ENCODE measurements at regions not wholly inside any gene's neighbourhood (a gene's known extent, or its start where the extent isn't known, plus 50 kb on each side); places are given as distances from the start of the nearest gene placed in this dataset.

DNA sequence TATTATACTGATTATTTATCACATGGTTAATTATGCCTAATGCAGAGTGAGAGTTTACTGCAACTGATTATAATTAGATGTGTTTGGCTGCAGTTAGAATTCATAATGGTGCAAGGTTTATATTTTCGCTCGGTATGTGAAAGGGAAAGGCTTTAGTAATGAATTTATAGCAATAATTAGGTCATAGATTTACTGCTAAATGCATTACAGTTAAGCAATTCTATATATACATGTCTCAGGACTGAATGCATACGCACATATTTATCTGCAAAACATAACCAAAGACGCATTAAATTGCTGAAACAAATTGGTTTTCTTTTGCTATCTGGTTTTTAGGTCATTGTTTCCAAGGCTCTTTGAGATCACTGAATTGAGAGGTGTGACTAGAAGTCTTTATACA, 428.1 kb upstream of the PDE3A start:
- Histone ChIP-seq H3K27ac (no peak overlapping the region), H3K36me3 (no peaks in the 10 kb centered on the region), H3K4me1 (no peaks in the 10 kb centered on the region), H3K9me3 (no peaks in the 10 kb centered on the region), H3K27me3 (no peaks in the 10 kb centered on the region), H3K4me3 (no peak overlapping the region)
- TF ChIP-seq, protein P1, sequence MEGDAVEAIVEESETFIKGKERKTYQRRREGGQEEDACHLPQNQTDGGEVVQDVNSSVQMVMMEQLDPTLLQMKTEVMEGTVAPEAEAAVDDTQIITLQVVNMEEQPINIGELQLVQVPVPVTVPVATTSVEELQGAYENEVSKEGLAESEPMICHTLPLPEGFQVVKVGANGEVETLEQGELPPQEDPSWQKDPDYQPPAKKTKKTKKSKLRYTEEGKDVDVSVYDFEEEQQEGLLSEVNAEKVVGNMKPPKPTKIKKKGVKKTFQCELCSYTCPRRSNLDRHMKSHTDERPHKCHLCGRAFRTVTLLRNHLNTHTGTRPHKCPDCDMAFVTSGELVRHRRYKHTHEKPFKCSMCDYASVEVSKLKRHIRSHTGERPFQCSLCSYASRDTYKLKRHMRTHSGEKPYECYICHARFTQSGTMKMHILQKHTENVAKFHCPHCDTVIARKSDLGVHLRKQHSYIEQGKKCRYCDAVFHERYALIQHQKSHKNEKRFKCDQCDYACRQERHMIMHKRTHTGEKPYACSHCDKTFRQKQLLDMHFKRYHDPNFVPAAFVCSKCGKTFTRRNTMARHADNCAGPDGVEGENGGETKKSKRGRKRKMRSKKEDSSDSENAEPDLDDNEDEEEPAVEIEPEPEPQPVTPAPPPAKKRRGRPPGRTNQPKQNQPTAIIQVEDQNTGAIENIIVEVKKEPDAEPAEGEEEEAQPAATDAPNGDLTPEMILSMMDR (IDR thresholded peaks at IDR 0.05): no peak
- TF ChIP-seq POLR2AphosphoS5 (IDR thresholded peaks at IDR 0.05; ENCODE audit: insufficient read depth in 1 of 2, low read depth in 1 of 2): no peak
- no peak for TF ChIP-seq POLR2A (IDR thresholded peaks at IDR 0.05)
- intact Hi-C loops (cut with DNase I): no loop called here
- no peak for DNase-seq (ENCODE audit: extremely low spot score in 2 of 2)

DNA sequence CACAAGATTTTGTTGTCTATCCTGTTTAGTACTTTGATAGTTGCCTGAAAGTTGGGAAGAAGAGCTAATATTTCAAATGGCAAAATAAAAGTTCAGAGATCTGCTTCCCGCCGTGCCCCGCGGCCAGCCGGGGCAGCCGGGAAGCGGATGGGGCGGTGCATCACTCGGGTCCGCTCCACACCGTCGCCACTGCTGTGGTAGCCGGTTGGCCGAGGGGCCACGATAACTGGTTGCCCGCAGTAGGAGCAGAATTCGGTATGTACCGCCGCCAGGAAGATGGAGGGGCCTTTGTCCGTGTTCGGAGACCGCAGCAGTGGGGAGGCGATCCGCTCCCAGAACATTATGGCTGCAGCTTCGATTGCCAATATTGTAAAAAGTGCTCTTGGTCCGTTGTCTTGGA, 427.2 kb upstream of the PDE3A start:
- Histone ChIP-seq H3K9me3 (no peaks in the 10 kb centered on the region), H3K4me1 (no peaks in the 10 kb centered on the region), H3K27ac (no peak overlapping the region), H3K27me3 (no peaks in the 10 kb centered on the region), H3K36me3 (no peaks in the 10 kb centered on the region), H3K4me3 (no peak overlapping the region)
- TF ChIP-seq POLR2AphosphoS5 (IDR thresholded peaks at IDR 0.05; ENCODE audit: insufficient read depth in 1 of 2, low read depth in 1 of 2) (no peak), POLR2A (IDR thresholded peaks at IDR 0.05) (no peak)
- TF ChIP-seq, protein P1 (IDR thresholded peaks at IDR 0.05): no peak
- intact Hi-C loops (cut with DNase I): no loop called here
- no peak for DNase-seq (ENCODE audit: extremely low spot score in 2 of 2)

DNA sequence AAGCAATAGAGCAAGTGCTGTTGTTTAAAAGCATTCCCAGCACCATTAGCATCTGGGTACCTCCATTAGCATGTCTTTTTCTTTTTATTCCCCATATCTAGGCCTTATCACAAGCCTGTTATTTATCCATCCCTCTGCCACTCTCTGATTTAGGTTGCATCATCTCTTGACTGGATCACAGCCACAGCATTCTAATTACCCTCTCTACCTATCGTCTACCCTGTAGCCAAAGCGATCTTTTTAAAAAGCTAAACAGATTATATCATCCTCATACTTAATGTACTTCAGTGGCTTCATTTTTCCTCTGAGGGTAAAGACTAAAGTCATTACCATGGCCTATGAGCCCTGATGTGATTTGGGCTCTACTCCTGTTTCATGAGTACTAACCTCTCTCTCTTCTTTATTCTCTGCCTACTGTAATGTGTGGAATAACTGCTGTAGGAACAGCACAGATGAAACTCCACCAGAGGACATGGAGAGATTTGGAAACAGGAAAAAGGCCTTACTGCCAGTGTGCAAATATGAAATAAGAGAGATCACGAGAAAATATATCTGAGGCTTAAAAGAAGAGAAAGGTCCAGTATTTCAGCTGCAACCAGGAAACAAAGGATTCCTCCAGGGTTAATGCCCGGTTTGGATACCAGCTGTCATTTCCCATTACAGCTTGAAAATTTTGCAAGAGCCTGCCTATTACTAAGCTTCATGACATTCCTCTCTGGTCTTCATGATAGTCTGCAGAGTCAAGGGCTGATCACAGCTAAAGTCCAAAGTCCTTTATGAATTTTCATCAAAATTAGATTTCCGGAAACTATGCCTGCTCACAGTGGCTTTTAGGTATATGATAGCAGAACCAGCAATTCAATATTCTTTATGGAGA, 422.5 kb upstream of the PDE3A start:
- H3K4me3 ChIP-seq: no peak overlapping the region
- DNase-seq (ENCODE audit: extremely low spot score in 2 of 2): no peak
- no peaks in the 10 kb centered on the region for H3K36me3 ChIP-seq
- H3K27ac ChIP-seq: no peak overlapping the region
- no peaks in the 10 kb centered on the region for H3K27me3 ChIP-seq
- intact Hi-C loops (cut with DNase I): no loop called here
- H3K4me1 ChIP-seq: no peaks in the 10 kb centered on the region
- no peak for TF ChIP-seq POLR2AphosphoS5 (IDR thresholded peaks at IDR 0.05; ENCODE audit: insufficient read depth in 1 of 2, low read depth in 1 of 2)
- TF ChIP-seq, protein P1 (IDR thresholded peaks at IDR 0.05): no peak
- no peak for TF ChIP-seq POLR2A (IDR thresholded peaks at IDR 0.05)
- no peaks in the 10 kb centered on the region for H3K9me3 ChIP-seq

DNA sequence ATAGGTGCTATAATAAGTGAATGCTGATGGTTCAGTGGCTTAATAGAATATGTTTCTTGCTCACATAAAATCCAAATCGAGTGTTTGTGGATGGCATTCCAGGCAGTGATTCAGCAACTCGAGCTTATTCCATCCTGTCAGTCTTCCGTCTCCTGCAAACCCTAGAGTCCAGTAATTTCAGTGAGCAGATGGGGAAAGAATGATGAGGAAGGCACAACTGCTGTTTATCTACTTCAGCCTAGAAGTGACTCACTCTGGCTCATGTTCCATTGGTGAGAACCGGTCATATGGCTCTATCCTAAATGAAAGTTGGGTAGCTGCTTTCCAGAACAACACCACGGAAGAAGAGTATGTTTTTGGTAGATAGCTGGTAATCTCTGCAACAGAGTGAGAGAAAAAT, 421.8 kb upstream of the PDE3A start:
- DNase-seq (ENCODE audit: extremely low spot score in 2 of 2): no peak
- Histone ChIP-seq H3K4me3 (no peak overlapping the region), H3K4me1 (no peaks in the 10 kb centered on the region), H3K27ac (no peak overlapping the region), H3K9me3 (no peaks in the 10 kb centered on the region), H3K27me3 (no peaks in the 10 kb centered on the region), H3K36me3 (no peaks in the 10 kb centered on the region)
- TF ChIP-seq POLR2A (IDR thresholded peaks at IDR 0.05): no peak
- TF ChIP-seq, protein P1 (IDR thresholded peaks at IDR 0.05): no peak
- TF ChIP-seq POLR2AphosphoS5 (IDR thresholded peaks at IDR 0.05; ENCODE audit: insufficient read depth in 1 of 2, low read depth in 1 of 2): no peak
- intact Hi-C loops (cut with DNase I): no loop called here

DNA sequence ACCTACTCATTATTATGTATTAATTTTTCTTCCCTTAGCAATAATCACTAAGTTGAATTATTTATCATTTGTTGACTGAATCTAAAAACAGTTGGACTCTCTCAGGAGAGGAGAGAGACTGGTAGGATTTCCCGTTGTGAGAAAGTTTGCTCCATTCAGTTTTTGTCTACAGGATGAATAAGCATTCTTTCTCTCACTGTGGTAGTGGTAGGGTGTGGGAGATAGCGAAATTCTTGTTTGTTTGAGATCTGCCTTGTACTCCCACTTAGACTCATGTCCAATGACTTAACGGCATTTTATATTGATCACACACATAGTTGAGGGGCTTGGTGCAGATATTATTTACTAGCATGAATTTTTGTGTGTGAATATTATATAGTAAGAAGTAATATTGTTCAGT, 421.0 kb upstream of the PDE3A start:
- no peak for DNase-seq (ENCODE audit: extremely low spot score in 2 of 2)
- no peaks in the 10 kb centered on the region for H3K4me1 ChIP-seq
- TF ChIP-seq POLR2A (IDR thresholded peaks at IDR 0.05) (no peak), POLR2AphosphoS5 (IDR thresholded peaks at IDR 0.05; ENCODE audit: insufficient read depth in 1 of 2, low read depth in 1 of 2) (no peak)
- TF ChIP-seq, protein P1 (IDR thresholded peaks at IDR 0.05): no peak
- no peaks in the 10 kb centered on the region for H3K36me3 ChIP-seq
- H3K27me3 ChIP-seq: no peaks in the 10 kb centered on the region
- H3K9me3 ChIP-seq: no peaks in the 10 kb centered on the region
- no peak overlapping the region for H3K4me3 ChIP-seq
- intact Hi-C loops (cut with DNase I): no loop called here
- no peak overlapping the region for H3K27ac ChIP-seq
